Smooth muscle cell (in vitro differentiated cells): ENCODE measurements at regions not wholly inside any gene's neighbourhood (a gene's known extent, or its start where the extent isn't known, plus 50 kb on each side); places are given as distances from the start of the nearest gene placed in this dataset.

Experiments
- DNase-seq: peaks from one replicate; lab custom pipeline; 2025; ENCODE audit not compliant: unreplicated experiment; lab: John Stamatoyannopoulos, UW
- H2AFZ ChIP-seq: fragments of 200-600 bp; sonication (generic); 2 replicates; pipeline ENCODE4 v1.6.0; 2016; ENCODE audit warnings: antibody characterized with exemption, low read depth, mild to moderate bottlenecking
- H3F3A ChIP-seq: fragments of 200-600 bp; sonication (generic); 2 replicates; pipeline ENCODE4 v1.6.0; 2017; ENCODE audit warnings: antibody characterized with exemption, low read depth
- H3K27ac ChIP-seq: fragments of 200-600 bp; sonication (generic); 2 replicates; pipeline ENCODE4 v1.5.1; 2016; ENCODE audit warnings: low read depth, mild to moderate bottlenecking
- H3K27me3 ChIP-seq: fragments of 200-600 bp; sonication (generic); 2 replicates; pipeline ENCODE4 v1.6.1; 2016; ENCODE audit warnings: low read depth, mild to moderate bottlenecking
- H3K36me3 ChIP-seq: fragments of 200-600 bp; sonication (generic); 2 replicates; pipeline ENCODE4 v1.5.1; 2016; ENCODE audit warnings: low read depth
- H3K4me1 ChIP-seq: fragments of 200-600 bp; sonication (generic); 2 replicates; pipeline ENCODE4 v1.5.1; 2016; ENCODE audit warnings: low read depth
- H3K4me2 ChIP-seq: fragments of 200-600 bp; sonication (generic); 2 replicates; pipeline ENCODE4 v1.6.0; 2016; ENCODE audit warnings: mild to moderate bottlenecking
- H3K4me3 ChIP-seq: fragments of 200-600 bp; sonication (generic); 2 replicates; pipeline ENCODE4 v1.5.1; 2016; ENCODE audit warnings: mild to moderate bottlenecking
- H3K79me2 ChIP-seq: fragments of 200-600 bp; sonication (generic); 2 replicates; pipeline ENCODE4 v1.6.0; 2016; ENCODE audit warnings: low read depth, mild to moderate bottlenecking
- H3K9ac ChIP-seq: fragments of 200-600 bp; sonication (generic); 2 replicates; pipeline ENCODE4 v1.6.0; 2016; ENCODE audit warnings: low read depth
- H3K9me3 ChIP-seq: fragments of 200-600 bp; sonication (generic); replicated peaks from 2 replicates; pipeline ENCODE4 v1.5.1; 2016; ENCODE audit warnings: low read depth
- H4K20me1 ChIP-seq: fragments of 200-600 bp; sonication (generic); 2 replicates; pipeline ENCODE4 v1.6.0; 2016; ENCODE audit warnings: low read depth
- CTCF ChIP-seq: fragments of 200-600 bp; sonication (generic); IDR thresholded peaks from 2 replicates; pipeline ENCODE4 v1.5.1; 2017; ENCODE audit warnings: borderline replicate concordance, mild to moderate bottlenecking, antibody characterized with exemption; ENCODE audit not compliant: insufficient read depth, poor library complexity, severe bottlenecking
- WGBS: methylation state at CpG from one replicate; pipeline ENCODE4 v1.1.7; 2016; ENCODE audit warnings: low lambda C conversion rate; 5-methylcytosine and 5-hydroxymethylcytosine counted together

GRCh38 chr11:87879118-87879517 lies 296.1 kb downstream of the RAB38 start:
- Histone ChIP-seq H3K4me3 (no peak overlapping the region), H3K4me2 (peak overlapping the region; percentile 69), H4K20me1 (no peaks in the 10 kb centered on the region), H3K36me3 (no peaks in the 10 kb centered on the region), H3F3A (no peaks in the 10 kb centered on the region), H3K9me3 (no peaks in the 10 kb centered on the region), H3K27ac (no peak overlapping the region), H2AFZ (peak overlapping the region; percentile 78), H3K9ac (no peak overlapping the region), H3K27me3 (no peaks in the 10 kb centered on the region), H3K79me2 (no peaks in the 10 kb centered on the region), H3K4me1 (no peaks in the 10 kb centered on the region)
- no peak for TF ChIP-seq CTCF
- 54% methylated on average over 4 of the region's 4 CpGs for WGBS
- DNase-seq, result no peak

GRCh38 chr11:87878373-87878825 lies 296.8 kb downstream of the RAB38 start:
- Histone ChIP-seq H3F3A (no peaks in the 10 kb centered on the region), H4K20me1 (no peaks in the 10 kb centered on the region), H3K4me1 (no peaks in the 10 kb centered on the region), H3K27me3 (no peaks in the 10 kb centered on the region), H3K4me2 (peak overlapping the region; percentile 69), H2AFZ (peak overlapping the region; percentile 1), H3K9me3 (no peaks in the 10 kb centered on the region), H3K4me3 (no peak overlapping the region), H3K36me3 (no peaks in the 10 kb centered on the region), H3K27ac (no peak overlapping the region), H3K9ac (no peak overlapping the region), H3K79me2 (no peaks in the 10 kb centered on the region)
- no peak for DNase-seq
- 85% methylated on average over 2 of the region's 2 CpGs for WGBS
- peak; percentile 70 for TF ChIP-seq CTCF

- H3K9me3 ChIP-seq, result no peaks in the 10 kb centered on the region
- TF ChIP-seq CTCF, result no peak
- H3K36me3 ChIP-seq, result no peaks in the 10 kb centered on the region
- DNase-seq, result no peak
- no peaks in the 10 kb centered on the region for H3K79me2 ChIP-seq
- 41% methylated on average over 2 of the region's 2 CpGs for WGBS
- peaks cover 17% of the 10 kb centered on the region for H3K4me1 ChIP-seq
- no peak overlapping the region for H3K4me3 ChIP-seq
- peak overlapping the region; percentile 76 for H3K4me2 ChIP-seq
- H3K27ac ChIP-seq, result peak overlapping the region; percentile 87
- no peaks in the 10 kb centered on the region for H4K20me1 ChIP-seq
- H3K27me3 ChIP-seq, result no peaks in the 10 kb centered on the region
- peak overlapping the region; percentile 77 for H2AFZ ChIP-seq
- H3F3A ChIP-seq, result peaks cover 11% of the 10 kb centered on the region
- no peak overlapping the region for H3K9ac ChIP-seq
Observed at GRCh38 chr11:87871056-87871455, 304.2 kb downstream of the RAB38 start.

GRCh38 chr11:87870086-87870485 lies 305.2 kb downstream of the RAB38 start:
- peak overlapping the region; percentile 76 for H3K4me2 ChIP-seq
- peak overlapping the region; percentile 77 for H2AFZ ChIP-seq
- H3K4me3 ChIP-seq, result no peak overlapping the region
- H3K9ac ChIP-seq, result peak overlapping the region; percentile 3
- no peaks in the 10 kb centered on the region for H4K20me1 ChIP-seq
- no peaks in the 10 kb centered on the region for H3K9me3 ChIP-seq
- H3F3A ChIP-seq, result peaks cover 11% of the 10 kb centered on the region
- H3K27me3 ChIP-seq, result no peaks in the 10 kb centered on the region
- H3K36me3 ChIP-seq, result no peaks in the 10 kb centered on the region
- WGBS, result 4% methylated on average over 2 of the region's 2 CpGs
- no peak for DNase-seq
- H3K4me1 ChIP-seq, result peaks cover 17% of the 10 kb centered on the region
- peak overlapping the region; percentile 87 for H3K27ac ChIP-seq
- H3K79me2 ChIP-seq, result no peaks in the 10 kb centered on the region
- TF ChIP-seq CTCF, result no peak
